ENCODE measurements at regions not wholly inside any gene's neighbourhood (a gene's known extent, or its start where the extent isn't known, plus 50 kb on each side); places are given as distances from the start of the nearest gene placed in this dataset.
A peak's percentile ranks its signal among the peaks of the same experiment; 100 is the strongest.

GRCh38 chr6:12383448-12383847, 93.3 kb downstream of the EDN1 start:
- no peak for TF ChIP-seq CTCF (conservative IDR thresholded peaks at IDR 0.05; ENCODE audit: low read depth, low read length)
- H3K4me3 ChIP-seq (ENCODE audit: low read length): no peak overlapping the region
- no peak for DNase-seq (ENCODE audit: low read depth)

- TF ChIP-seq CTCF (conservative IDR thresholded peaks at IDR 0.05; ENCODE audit: low read depth, low read length): no peak
- DNase-seq (ENCODE audit: low read depth): peak; percentile 16
- no peak overlapping the region for H3K4me3 ChIP-seq (ENCODE audit: low read length)
Measured at GRCh38 chr6:12384357-12384912, 94.3 kb downstream of the EDN1 start.

- no peak overlapping the region for H3K4me3 ChIP-seq (ENCODE audit: low read length)
- TF ChIP-seq CTCF (conservative IDR thresholded peaks at IDR 0.05; ENCODE audit: low read depth, low read length): no peak
- DNase-seq (ENCODE audit: low read depth): no peak
Measured at GRCh38 chr6:12385316-12385715, 95.2 kb downstream of the EDN1 start.

- no peak overlapping the region for H3K4me3 ChIP-seq (ENCODE audit: low read length)
- no peak for TF ChIP-seq CTCF (conservative IDR thresholded peaks at IDR 0.05; ENCODE audit: low read depth, low read length)
- no peak for DNase-seq (ENCODE audit: low read depth)
Measured at GRCh38 chr6:12386816-12387215, 96.7 kb downstream of the EDN1 start.

- DNase-seq (ENCODE audit: low read depth): no peak
- no peak for TF ChIP-seq CTCF (conservative IDR thresholded peaks at IDR 0.05; ENCODE audit: low read depth, low read length)
- H3K4me3 ChIP-seq (ENCODE audit: low read length): no peak overlapping the region
Measured at GRCh38 chr6:12391472-12391871, 101.3 kb downstream of the EDN1 start.

GRCh38 chr6:12392490-12392889, 102.3 kb downstream of the EDN1 start:
- TF ChIP-seq CTCF (conservative IDR thresholded peaks at IDR 0.05; ENCODE audit: low read depth, low read length): no peak
- DNase-seq (ENCODE audit: low read depth): peak; percentile 34
- H3K4me3 ChIP-seq (ENCODE audit: low read length): no peak overlapping the region

- DNase-seq (ENCODE audit: low read depth): no peak
- no peak for TF ChIP-seq CTCF (conservative IDR thresholded peaks at IDR 0.05; ENCODE audit: low read depth, low read length)
- no peak overlapping the region for H3K4me3 ChIP-seq (ENCODE audit: low read length)
Measured at GRCh38 chr6:12393100-12393499, 102.9 kb downstream of the EDN1 start.
